SK-N-SH (cell line): ENCODE measurements at regions not wholly inside any gene's neighbourhood (a gene's known extent, or its start where the extent isn't known, plus 50 kb on each side); places are given as distances from the start of the nearest gene placed in this dataset.

ENCODE experiments used
- CTCF ChIA-PET: fragments of 300-600, 350-600 bp; formaldehyde crosslinking; extraction: SDS; loops from one replicate; lab custom pipeline; 2021; lab: Yijun Ruan, JAX
- POLR2A ChIA-PET: fragments of 350-600 bp; sonication (Branson Sonifier 250); formaldehyde crosslinking; extraction: SDS; loops from one replicate; lab custom pipeline; 2020; ENCODE audit warnings: antibody characterized with exemption, inconsistent platforms; lab: Yijun Ruan, JAX
- DNase-seq: peaks from one replicate; pipeline ENCODE4 v3.0.0; 2012
- H2AFZ ChIP-seq: fragments of 200-600 bp; sonication (generic); 2 replicates; pipeline ENCODE4 v1.8.1; 2016; ENCODE audit warnings: antibody characterized with exemption, mild to moderate bottlenecking, low read depth
- H3F3A ChIP-seq: fragments of 200-600 bp; sonication (generic); replicated peaks from 2 replicates; pipeline ENCODE3; 2016; ENCODE audit warnings: antibody characterized with exemption, mild to moderate bottlenecking; ENCODE audit not compliant: insufficient read depth
- H3K27ac ChIP-seq, 2 experiments: fragments of 200-500 bp in 1 of 2; fragments of 200-600 bp in 1 of 2; sonication (Bioruptor generic) in 1 of 2; sonication (generic), shearing (Covaris generic) in 1 of 2; 2 replicates each; pipeline versions ENCODE4 v1.5.1 to v1.6.1; 2014 to 2016; ENCODE audit warnings: low read depth in 2 of 2, inconsistent platforms in 1 of 2, low read length in 1 of 2, mild to moderate bottlenecking in 1 of 2, mixed read lengths in 1 of 2
- H3K27me3 ChIP-seq: fragments of 200-600 bp; sonication (generic), shearing (Covaris generic); 2 replicates; pipeline ENCODE4 v1.6.1; 2016; ENCODE audit warnings: mixed run types; ENCODE audit not compliant: insufficient read depth
- H3K36me3 ChIP-seq, 2 experiments: fragments of 200-500 bp in 1 of 2; fragments of 200-600 bp in 1 of 2; sonication (Bioruptor generic) in 1 of 2; sonication (generic) in 1 of 2; replicated peaks in 1 of 2; 2 replicates each; pipeline versions ENCODE3 to v1.5.1; 2014 to 2016; ENCODE audit warnings: low read length in 1 of 2, mild to moderate bottlenecking in 1 of 2; ENCODE audit not compliant: insufficient read depth in 2 of 2, control insufficient read depth in 1 of 2
- H3K4me1 ChIP-seq, 2 experiments: fragments of 200-500 bp in 1 of 2; fragments of 200-600 bp in 1 of 2; sonication (Bioruptor generic) in 1 of 2; sonication (generic), shearing (Covaris generic) in 1 of 2; 2 replicates each; pipeline versions ENCODE4 v1.5.1 to v1.6.1; 2014 to 2016; ENCODE audit warnings: low read depth in 1 of 2, low read length in 1 of 2, mixed run types in 1 of 2; ENCODE audit not compliant: insufficient read depth in 2 of 2, control insufficient read depth in 1 of 2
- H3K4me2 ChIP-seq: fragments of 200-600 bp; sonication (generic), shearing (Covaris generic); 2 replicates; pipeline ENCODE4 v1.6.1; 2017; ENCODE audit warnings: mixed run types
- H3K4me3 ChIP-seq, 2 experiments: fragments of 200-500 bp in 1 of 2; fragments of 200-600 bp in 1 of 2; sonication (Bioruptor generic) in 1 of 2; sonication (generic), shearing (Covaris generic) in 1 of 2; 2 replicates each; pipeline versions ENCODE4 v1.5.1 to v1.8.1; 2014 to 2016; ENCODE audit warnings: low read depth in 2 of 2, inconsistent platforms in 1 of 2, low read length in 1 of 2, mild to moderate bottlenecking in 1 of 2, mixed read lengths in 1 of 2, moderate library complexity in 1 of 2
- H3K79me2 ChIP-seq: fragments of 200-600 bp; sonication (generic); 2 replicates; pipeline ENCODE4 v1.8.1; 2017; ENCODE audit warnings: mild to moderate bottlenecking; ENCODE audit not compliant: insufficient read depth
- H3K9ac ChIP-seq: fragments of 200-600 bp; sonication (generic); 2 replicates; pipeline ENCODE4 v1.6.1; 2017; ENCODE audit warnings: mixed run types
- H3K9me2 ChIP-seq: fragments of 200-600 bp; sonication (generic); 2 replicates; pipeline ENCODE4 v1.6.1; 2017; ENCODE audit warnings: mixed run types
- H3K9me3 ChIP-seq: fragments of 200-600 bp; sonication (generic); 2 replicates; pipeline ENCODE4 v1.6.1; 2017; ENCODE audit warnings: mixed run types, mild to moderate bottlenecking, moderate library complexity
- H4K20me1 ChIP-seq: fragments of 200-600 bp; sonication (generic); 2 replicates; pipeline ENCODE4 v1.6.1; 2017; ENCODE audit warnings: mild to moderate bottlenecking, mixed run types; ENCODE audit not compliant: insufficient read depth
- CHD2 ChIP-seq: fragments of 150-350 bp; IDR thresholded peaks from 2 replicates; pipeline ENCODE4 v1.6.1; 2018; ENCODE audit warnings: low read length; ENCODE audit not compliant: partially characterized antibody
- EZH2phosphoT487 ChIP-seq: fragments of 200-600 bp; sonication (generic); IDR thresholded peaks from 2 replicates; pipeline ENCODE4 v1.6.1; 2017; ENCODE audit warnings: low read depth, mixed run types, mild to moderate bottlenecking, antibody characterized with exemption, moderate library complexity, borderline replicate concordance
- FOSL2 ChIP-seq: IDR thresholded peaks from 2 replicates; pipeline ENCODE4 v1.4.0; 2012; ENCODE audit warnings: low read depth, mild to moderate bottlenecking, moderate library complexity, borderline replicate concordance
- FOXM1 ChIP-seq: IDR thresholded peaks from 2 replicates; pipeline ENCODE4 v1.4.0; 2012; ENCODE audit warnings: low read depth, mild to moderate bottlenecking
- GATA2 ChIP-seq: sonication (generic); formaldehyde crosslinking; IDR thresholded peaks from 2 replicates; pipeline ENCODE4 v1.5.0; 2020; ENCODE audit warnings: mild to moderate bottlenecking, missing genetic modification reagents
- NFIC ChIP-seq: IDR thresholded peaks from 2 replicates; pipeline ENCODE4 v1.4.0; 2012; ENCODE audit warnings: borderline replicate concordance
- PBX3 ChIP-seq: IDR thresholded peaks from 2 replicates; pipeline ENCODE4; 2012
- REST ChIP-seq: IDR thresholded peaks from 2 replicates; pipeline ENCODE4 v1.6.1; 2012; ENCODE audit warnings: mild to moderate bottlenecking, low read depth, low read length, moderate library complexity
- RFX5 ChIP-seq: IDR thresholded peaks from 2 replicates; pipeline ENCODE4 v1.6.1; 2012; ENCODE audit warnings: mild to moderate bottlenecking, improper control_type of control experiment, low read length
- RXRA ChIP-seq: IDR thresholded peaks from 2 replicates; pipeline ENCODE4 v1.4.0; 2012; ENCODE audit warnings: low read depth, mild to moderate bottlenecking, borderline replicate concordance
- SMC3 ChIP-seq: IDR thresholded peaks from 2 replicates; pipeline ENCODE4 v1.6.1; 2012; ENCODE audit warnings: low read depth, low read length, improper control_type of control experiment
- TAF1 ChIP-seq: IDR thresholded peaks from 2 replicates; pipeline ENCODE4 v1.6.1; 2012; ENCODE audit warnings: low read depth, mild to moderate bottlenecking, low read length, moderate library complexity, borderline replicate concordance
- TCF12 ChIP-seq: IDR thresholded peaks from 2 replicates; pipeline ENCODE4 v1.4.0; 2012
- USF1 ChIP-seq: IDR thresholded peaks from 2 replicates; pipeline ENCODE4 v1.4.0; 2012; ENCODE audit warnings: low read depth, borderline replicate concordance
- ZBTB33 ChIP-seq: IDR thresholded peaks from 2 replicates; pipeline ENCODE4 v1.4.0; 2012; ENCODE audit warnings: low read depth, borderline replicate concordance
- WGBS: methylation state at CpG from one replicate; pipeline ENCODE4 v1.1.6; 2017; ENCODE audit warnings: low lambda C conversion rate; 5-methylcytosine and 5-hydroxymethylcytosine counted together

- TF ChIP-seq FOSL2, result no peak
- no peak for TF ChIP-seq CHD2
- no peak for TF ChIP-seq NFIC
- no peak for TF ChIP-seq EZH2phosphoT487
- TF ChIP-seq REST, result no peak
Observed at GRCh38 chr1:30125021-30125820, 598.2 kb downstream of the MATN1 start (continued).

DNA sequence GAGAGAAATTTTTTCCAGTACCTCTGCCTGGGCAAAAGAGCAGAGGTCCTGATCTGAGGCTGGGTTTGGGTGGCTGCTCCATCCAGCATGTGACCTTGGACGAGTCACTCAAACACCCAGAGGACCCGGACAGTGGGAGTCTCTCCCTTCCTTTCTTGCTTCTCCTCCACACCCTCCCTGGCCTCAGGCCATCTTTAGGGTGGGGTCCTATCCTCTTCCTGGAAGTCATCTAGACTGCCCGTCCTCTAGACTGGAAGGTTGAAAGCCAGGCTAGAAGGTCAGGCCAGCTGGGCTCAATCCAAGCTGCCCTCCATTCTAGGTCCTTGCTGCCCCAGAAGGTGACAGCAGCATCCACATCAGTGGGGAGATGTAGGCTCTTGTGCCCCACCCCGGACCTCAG lies 599.5 kb downstream of the MATN1 start:
- CTCF ChIA-PET, result interaction anchor here (4.2 kb wide), 1 partner anchor 13 kb away, joined by 19 read pairs; no protein-coding TSS in a partner anchor
- no peak overlapping the region for H3K9ac ChIP-seq
- H3K4me1 ChIP-seq, result no peaks in the 10 kb centered on the region; a peak in 1 of 4 replicates
- H3K79me2 ChIP-seq, result no peaks in the 10 kb centered on the region
- H3K9me3 ChIP-seq, result no peaks in the 10 kb centered on the region
- no peaks in the 10 kb centered on the region for H4K20me1 ChIP-seq
- H3K27ac ChIP-seq, result no peak overlapping the region
- H3K36me3 ChIP-seq, result no peaks in the 10 kb centered on the region
- no peaks in the 10 kb centered on the region for H3K27me3 ChIP-seq
- H2AFZ ChIP-seq, result no peak overlapping the region
- DNase-seq, result no peak
- H3K4me2 ChIP-seq, result no peak overlapping the region
- H3F3A ChIP-seq, result no peaks in the 10 kb centered on the region
- H3K4me3 ChIP-seq, result no peak overlapping the region
- TF ChIP-seq CHD2, result no peak
- TF ChIP-seq RXRA, result no peak
- no peak for TF ChIP-seq TCF12
- no peak for TF ChIP-seq FOSL2
- TF ChIP-seq SMC3, result no peak
- TF ChIP-seq GATA2 (CRISPR knock-in tag), result no peak
- no peak for TF ChIP-seq PBX3
- TF ChIP-seq FOXM1, result no peak
- no peak for TF ChIP-seq RFX5
- no peak for TF ChIP-seq TAF1
- no peak for TF ChIP-seq USF1
- TF ChIP-seq ZBTB33, result no peak
- POLR2A ChIA-PET, result no interaction called here
- WGBS, result 12% methylated on average over 4 of the region's 4 CpGs
- no peaks in the 10 kb centered on the region for H3K9me2 ChIP-seq
